HFF-Myc (cell line): ENCODE measurements at regions not wholly inside any gene's neighbourhood (a gene's known extent, or its start where the extent isn't known, plus 50 kb on each side); places are given as distances from the start of the nearest gene placed in this dataset.

Experiments used
- DNase-seq: peaks from one replicate; pipeline ENCODE4 v3.0.0-alpha.2; 2011; ENCODE audit warnings: low read depth; ENCODE audit errors: extremely low read depth
- H3K4me3 ChIP-seq: replicated peaks from 2 replicates; pipeline ENCODE4 v1.5.1; 2011; ENCODE audit warnings: low read depth, mild to moderate bottlenecking, control low read depth, low read length
- TF ChIP-seq, protein P1 (sequence below): IDR thresholded peaks from 2 replicates; pipeline ENCODE4 v1.5.1; 2012; ENCODE audit warnings: mild to moderate bottlenecking, low read depth, low read length, control low read depth; ENCODE audit errors: missing control alignments

DNA sequence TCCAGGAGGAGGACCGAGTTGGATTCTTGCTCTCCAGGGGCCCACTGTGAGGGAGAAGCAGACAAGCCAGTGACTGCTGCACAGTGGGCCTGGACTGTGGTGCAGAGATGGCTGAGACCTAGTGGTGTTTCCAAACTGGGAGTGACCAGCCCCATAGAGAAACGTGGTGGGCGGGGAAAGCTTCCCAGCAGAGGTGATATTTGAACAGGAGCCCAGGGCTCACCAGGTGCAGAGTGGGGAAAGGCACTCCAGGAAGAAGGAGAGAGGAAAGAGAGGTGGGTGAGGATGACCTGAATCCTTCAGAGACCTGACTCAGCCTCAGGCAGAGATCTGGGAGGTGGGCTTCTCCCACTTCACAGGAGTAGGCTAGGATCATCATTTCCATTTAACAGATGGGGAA lies 52.1 kb upstream of the RASD2 start:
- no peak for DNase-seq
- TF ChIP-seq, protein P1, sequence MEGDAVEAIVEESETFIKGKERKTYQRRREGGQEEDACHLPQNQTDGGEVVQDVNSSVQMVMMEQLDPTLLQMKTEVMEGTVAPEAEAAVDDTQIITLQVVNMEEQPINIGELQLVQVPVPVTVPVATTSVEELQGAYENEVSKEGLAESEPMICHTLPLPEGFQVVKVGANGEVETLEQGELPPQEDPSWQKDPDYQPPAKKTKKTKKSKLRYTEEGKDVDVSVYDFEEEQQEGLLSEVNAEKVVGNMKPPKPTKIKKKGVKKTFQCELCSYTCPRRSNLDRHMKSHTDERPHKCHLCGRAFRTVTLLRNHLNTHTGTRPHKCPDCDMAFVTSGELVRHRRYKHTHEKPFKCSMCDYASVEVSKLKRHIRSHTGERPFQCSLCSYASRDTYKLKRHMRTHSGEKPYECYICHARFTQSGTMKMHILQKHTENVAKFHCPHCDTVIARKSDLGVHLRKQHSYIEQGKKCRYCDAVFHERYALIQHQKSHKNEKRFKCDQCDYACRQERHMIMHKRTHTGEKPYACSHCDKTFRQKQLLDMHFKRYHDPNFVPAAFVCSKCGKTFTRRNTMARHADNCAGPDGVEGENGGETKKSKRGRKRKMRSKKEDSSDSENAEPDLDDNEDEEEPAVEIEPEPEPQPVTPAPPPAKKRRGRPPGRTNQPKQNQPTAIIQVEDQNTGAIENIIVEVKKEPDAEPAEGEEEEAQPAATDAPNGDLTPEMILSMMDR, result no peak
- no peak overlapping the region for H3K4me3 ChIP-seq

DNA sequence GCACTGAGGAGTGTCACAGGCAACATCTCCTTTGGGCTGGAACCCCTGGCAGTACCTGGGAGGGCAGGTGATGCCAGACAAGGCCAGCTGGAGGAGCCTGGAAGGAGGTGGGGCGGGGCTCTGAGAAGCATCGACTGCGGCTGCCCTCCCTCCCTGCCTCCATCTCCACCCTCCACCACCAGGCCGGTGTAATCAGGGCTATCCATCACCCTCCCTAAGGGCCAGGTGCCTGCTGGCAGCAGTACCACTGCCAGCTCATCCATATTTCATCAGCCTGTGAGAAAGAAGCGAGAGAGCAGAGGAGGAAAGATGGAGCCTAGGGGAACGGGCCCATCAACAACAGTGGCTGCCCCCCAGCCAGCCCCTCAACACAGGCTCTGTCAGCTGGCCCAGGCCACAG lies 51.4 kb upstream of the RASD2 start:
- DNase-seq, result no peak
- no peak overlapping the region for H3K4me3 ChIP-seq
- TF ChIP-seq, protein P1, result no peak
